ENCODE measurements at regions not wholly inside any gene's neighbourhood (a gene's known extent, or its start where the extent isn't known, plus 50 kb on each side); places are given as distances from the start of the nearest gene placed in this dataset.

- DNase-seq (ENCODE audit: low spot score): peak; percentile 97
Measured at GRCh38 chr1:226816576-226816975, 53.8 kb upstream of the PSEN2 start.

- peak; percentile 94 for DNase-seq (ENCODE audit: low spot score)
Measured at GRCh38 chr1:226814751-226815537, 55.5 kb upstream of the PSEN2 start.

GRCh38 chr1:226813671-226814591, 56.5 kb upstream of the PSEN2 start:
- no peak for DNase-seq (ENCODE audit: low spot score)

DNA sequence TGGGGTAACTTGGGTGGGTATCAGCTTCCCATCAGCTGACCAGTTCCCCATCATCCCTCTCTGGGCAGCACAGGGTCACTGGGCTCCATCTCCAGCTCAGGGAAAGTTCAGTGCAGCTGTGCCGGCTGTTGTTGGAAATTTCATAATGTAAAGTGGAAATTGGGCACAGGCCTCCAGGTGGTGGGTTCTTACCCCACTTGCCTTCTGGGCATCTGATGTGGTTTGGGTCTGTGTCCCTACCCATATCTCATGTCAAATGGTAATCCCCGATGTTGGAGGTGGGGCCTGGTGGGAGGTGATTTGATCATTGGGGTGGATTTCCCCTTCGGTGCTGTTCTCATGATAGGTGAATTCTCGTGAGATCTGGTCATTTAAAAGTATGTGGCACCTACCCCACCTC, 59.7 kb upstream of the PSEN2 start:
- no peak for DNase-seq (ENCODE audit: low spot score)

- DNase-seq (ENCODE audit: low spot score): peak; percentile 19
Measured at GRCh38 chr1:226809785-226810571, 60.4 kb upstream of the PSEN2 start.

DNA sequence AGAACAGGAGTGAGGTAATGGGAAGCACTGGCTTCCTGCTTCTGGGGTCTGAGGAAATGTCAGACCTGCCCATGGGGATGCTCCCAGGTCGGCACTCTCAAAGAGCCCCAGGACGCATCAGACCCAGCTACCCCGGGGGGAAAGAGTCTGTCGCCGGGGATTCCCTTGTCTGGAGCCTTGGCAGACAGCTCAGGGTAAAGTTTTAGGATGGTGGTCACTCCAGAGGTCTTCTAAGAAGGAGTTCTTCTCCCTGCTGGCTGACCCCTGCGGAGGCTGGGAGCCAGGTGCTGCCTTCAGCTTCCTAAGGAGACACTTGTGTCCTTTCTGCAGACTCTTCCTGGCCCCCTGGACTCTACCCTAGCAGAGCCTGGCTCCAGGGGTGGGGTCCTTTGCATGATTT, 61.9 kb upstream of the PSEN2 start:
- no peak for DNase-seq (ENCODE audit: low spot score)

DNA sequence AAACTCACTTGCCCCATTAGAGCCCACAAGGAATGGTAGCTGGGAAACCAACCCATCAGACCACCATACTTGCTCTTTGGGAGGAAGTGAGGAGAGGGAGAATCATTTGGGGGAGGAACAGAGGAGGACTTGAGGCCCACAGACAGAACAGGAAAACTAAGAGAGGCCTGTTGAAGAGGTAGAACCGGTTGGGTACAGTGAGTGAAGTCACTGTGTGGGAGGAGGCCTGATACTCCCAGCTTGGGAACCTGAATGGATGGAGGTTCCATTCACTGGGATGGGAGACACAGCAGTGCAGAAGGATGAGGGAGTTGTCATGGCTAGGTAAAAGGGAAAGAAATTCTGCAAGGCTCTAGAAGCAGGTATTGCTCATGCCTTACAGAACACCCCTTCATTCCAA, 63.4 kb upstream of the PSEN2 start:
- no peak for DNase-seq (ENCODE audit: low spot score)

GRCh38 chr1:226804907-226805759, 65.3 kb upstream of the PSEN2 start:
- no peak for DNase-seq (ENCODE audit: low spot score)

- DNase-seq (ENCODE audit: low spot score): no peak
Measured at GRCh38 chr1:226800763-226801380, 61.8 kb upstream of the ITPKB start.

DNA sequence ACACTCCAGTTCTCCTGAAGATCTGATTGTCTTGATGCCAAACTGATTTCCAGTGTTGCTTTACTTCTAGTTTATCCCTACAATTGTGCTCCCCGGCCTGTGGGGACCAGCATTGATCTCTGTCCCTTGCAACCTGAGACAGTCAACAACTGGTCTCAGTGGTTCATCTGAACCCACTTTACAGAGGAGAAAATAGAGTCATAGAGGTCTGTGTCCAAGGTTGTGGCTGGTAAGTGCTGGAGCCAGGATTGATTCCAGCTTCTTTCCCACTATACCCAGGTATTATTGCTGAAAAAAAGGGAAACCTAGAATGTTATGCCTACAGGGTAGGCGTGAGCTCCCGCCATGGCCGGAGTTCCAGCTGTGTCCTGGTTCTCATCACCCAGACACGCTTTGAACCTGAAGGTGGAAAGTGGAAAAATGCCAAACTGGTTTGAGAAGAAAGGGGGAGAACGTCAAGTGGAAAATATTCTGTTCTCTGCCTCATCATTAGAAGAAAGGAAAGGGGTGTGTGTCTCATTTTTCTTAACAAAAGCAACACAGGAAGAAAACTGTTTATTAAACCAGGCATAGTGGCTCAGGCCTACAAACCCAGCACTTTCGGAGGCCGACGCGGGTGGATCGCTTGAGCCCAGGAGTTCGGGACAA, 60.7 kb upstream of the ITPKB start:
- DNase-seq (ENCODE audit: low spot score): no peak

DNA sequence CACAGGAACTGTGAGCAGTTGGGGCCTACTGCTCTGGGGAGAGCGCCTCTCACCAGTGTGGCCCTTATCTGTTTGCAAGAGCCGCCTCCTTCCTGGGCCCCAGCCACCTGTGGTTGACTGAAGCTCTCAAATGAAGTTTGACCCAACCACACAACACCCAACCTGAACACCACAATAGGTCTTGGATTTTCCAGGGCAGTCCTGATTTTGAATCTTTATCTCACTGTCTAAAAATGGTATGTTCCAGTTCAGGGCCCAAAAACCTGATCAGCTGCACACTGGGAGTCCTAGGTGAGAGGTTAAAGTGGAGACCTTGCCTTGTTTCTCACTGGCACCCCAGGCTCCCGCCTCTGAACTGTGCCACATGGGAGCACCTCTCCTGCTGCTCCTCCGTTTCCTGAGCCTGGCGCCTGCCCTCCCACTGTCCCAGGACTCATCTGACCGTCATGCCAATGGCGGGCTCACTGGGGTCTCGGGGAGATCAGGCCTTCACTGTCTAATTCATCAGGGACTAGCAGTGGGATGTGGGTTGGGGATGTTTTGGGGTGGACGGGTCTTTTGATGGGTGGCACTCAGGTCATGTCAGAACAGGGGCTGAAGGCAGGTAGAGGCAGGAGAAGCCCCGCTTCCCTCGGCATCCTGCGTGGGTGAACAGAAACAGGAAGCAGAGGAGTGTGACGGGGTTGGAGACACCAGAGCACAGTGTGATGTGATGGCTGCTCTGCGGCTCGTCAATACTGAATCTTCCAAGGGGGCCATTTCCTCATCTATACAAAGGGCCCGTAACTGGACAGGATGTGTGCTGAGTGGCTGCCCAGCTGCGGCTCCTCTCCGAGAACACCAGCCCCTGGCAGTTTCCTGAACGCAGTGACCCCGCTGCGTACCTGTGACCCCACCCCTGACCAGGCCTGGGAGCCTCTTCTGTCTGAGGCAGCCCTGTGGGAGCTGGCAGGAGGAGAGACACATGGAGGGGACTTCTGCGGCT, 59.6 kb upstream of the ITPKB start:
- no peak for DNase-seq (ENCODE audit: low spot score)

GRCh38 chr1:226797151-226797550, 58.1 kb upstream of the ITPKB start:
- DNase-seq (ENCODE audit: low spot score): peak; percentile 57

DNA sequence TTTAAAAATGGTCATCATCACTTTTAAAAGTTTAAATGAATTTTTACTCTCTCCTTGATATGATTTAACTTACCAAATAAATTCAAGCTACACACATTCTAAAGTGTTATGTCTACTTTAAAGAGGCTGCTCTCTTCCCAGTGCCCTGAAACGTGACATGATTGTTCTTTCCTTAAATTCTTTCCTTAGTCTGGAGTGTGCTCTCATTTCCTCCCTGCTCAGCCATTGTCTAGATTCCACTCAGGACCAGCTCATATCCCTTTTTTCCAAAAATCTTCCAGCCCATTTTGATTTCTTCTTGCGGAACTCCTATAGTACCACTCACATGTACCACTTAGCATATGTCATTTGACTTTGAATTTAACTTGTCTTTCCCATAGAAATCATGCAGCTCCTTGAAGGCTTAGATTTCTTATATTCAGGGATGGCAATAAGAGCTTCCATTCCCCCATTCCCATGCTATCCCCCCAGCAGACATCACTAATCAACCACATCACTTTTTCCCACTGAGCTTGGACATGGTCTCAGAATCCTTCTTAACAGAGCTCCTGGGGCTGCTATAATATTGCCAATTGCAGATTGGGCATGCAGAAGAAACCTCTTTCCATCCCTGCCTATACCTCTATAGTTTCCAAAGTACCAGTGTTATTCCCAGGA, 54.7 kb upstream of the ITPKB start:
- no peak for DNase-seq (ENCODE audit: low spot score)

GRCh38 chr1:226792368-226792767, 53.3 kb upstream of the ITPKB start:
- DNase-seq (ENCODE audit: low spot score): no peak

DNA sequence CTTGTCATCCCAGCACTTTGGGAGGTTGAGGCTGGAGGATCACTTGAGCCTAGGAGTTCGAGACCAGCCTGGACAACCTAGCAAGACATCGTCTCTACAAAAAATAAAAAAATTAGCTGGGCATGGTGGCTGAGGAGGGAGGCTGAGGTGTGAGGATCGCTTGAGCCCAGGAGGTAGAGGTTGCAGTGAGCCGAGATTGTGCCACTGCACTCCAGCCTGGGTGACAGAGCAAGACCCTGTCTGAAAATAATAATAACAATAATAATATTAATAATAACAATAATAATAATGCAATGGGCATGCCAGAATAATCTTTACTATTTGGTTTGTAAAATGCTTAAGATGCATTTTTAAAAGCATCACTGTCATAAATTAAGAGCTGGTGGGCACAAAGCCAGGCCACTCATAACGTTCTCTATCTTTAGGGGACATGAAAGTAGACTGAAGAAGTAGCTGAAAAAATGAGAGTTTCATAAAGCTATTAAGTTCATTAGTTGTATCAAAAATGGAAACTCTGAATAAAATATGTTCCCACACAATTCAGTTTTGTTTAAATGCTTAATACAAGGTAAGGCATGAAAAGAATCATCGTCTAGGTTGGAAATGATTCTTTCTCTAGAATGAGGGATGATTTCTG, 51.6 kb upstream of the ITPKB start:
- no peak for DNase-seq (ENCODE audit: low spot score)

DNA sequence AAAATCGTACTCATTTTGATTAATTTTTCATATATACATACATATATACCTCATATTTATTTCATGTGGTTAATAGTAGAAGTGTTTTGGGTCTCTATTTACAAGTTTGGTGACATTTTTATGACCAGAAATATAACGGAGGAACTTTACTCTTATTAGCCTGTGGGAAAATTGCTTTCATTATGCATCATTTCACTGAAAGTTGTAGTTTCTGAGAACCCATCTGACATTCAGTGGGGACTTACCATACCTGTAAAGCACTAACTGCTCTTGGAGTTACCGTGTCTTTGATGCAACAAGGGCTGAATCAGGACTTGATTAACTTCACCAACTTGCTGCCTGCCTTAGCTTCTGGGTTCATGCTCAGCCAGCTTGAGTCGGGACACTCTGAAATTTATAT, 49.9 kb upstream of the ITPKB start:
- DNase-seq (ENCODE audit: low spot score): no peak
